ENCODE measurements at regions not wholly inside any gene's neighbourhood (a gene's known extent, or its start where the extent isn't known, plus 50 kb on each side); places are given as distances from the start of the nearest gene placed in this dataset.

DNA sequence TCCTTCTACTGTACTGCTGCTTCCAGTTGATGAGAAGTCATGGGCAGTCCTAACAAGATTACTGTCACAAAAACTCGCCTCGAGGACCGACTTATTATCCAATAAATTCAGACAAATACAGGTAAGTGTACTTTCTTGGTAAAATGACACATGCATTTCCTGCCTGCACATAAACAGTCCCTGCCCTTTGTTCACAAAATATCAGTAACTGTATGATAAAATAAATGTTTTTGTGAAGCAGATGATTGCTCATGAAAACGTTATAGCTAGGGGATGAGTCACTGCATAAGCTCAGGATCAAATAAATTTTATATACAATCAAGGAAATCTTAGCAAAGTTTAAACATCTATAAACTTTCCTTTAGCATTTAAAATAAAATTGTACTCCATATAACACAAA, 164.5 kb upstream of the RIPOR2 start:
- CTCF ChIA-PET = interaction anchor here in 1 of 2 donors (0.7 kb wide), 2 partner anchors 8 to 501 kb away, joined by 3 to 8 read pairs; no protein-coding TSS in a partner anchor

DNA sequence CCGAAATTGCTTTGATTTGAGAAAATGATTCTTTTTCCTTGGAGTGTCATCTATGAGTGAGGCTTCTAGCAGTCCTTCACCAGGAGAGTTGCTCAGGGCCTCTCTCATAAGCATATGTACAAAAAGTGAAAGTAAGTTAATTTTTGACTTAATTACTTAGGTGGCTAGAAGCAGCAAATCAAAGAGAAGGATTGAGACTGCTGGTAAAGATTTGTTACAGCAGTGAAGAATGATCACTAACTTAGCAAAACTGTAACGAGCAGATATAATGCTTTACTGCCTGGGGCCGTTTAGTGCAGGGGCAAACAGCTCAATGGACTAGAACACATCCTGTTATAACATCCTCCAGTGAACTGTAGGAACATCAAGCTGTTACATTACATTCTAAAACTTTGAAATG, 167.8 kb upstream of the RIPOR2 start:
- Mint-ChIP-seq H3K36me3 (peaks cover 63% of the 10 kb centered on the region), H3K27ac (no peak overlapping the region)

More for the DNA sequence above, 164.5 kb upstream of the RIPOR2 start:
- DNase-seq (no peak), ATAC-seq (replicated peaks in 1 of 4) (no peak)
- no peaks in the 10 kb centered on the region for H3K9me3 Mint-ChIP-seq
- H3K27ac Mint-ChIP-seq = no peak overlapping the region
- WGBS (ENCODE audit: insufficient coverage) = 90% methylated on average over 2 of the region's 4 CpGs
- Histone ChIP-seq H3K4me3 (ENCODE audit: control insufficient read depth in 1 of 2, extremely low read depth in 1 of 2, low read length in 1 of 2) (no peak overlapping the region), H3K4me1 (ENCODE audit: control insufficient read depth in 1 of 2, extremely low read depth in 1 of 2, insufficient read depth in 2 of 2, low read length in 2 of 2) (no peaks in the 10 kb centered on the region), H3K36me3 (ENCODE audit: control insufficient read depth in 2 of 2, extremely low read depth in 1 of 2, insufficient read depth in 1 of 2, low read length in 1 of 2) (peaks cover 3 to 34% of the 10 kb centered on the region in 2 donors), H3K9me3 (no peaks in the 10 kb centered on the region), H3K27me3 (replicated peaks in 1 of 2; ENCODE audit: control insufficient read depth in 2 of 2, extremely low read depth in 1 of 2, insufficient read depth in 2 of 2, low read length in 1 of 2) (no peaks in the 10 kb centered on the region), H3K27ac (ENCODE audit: low read length) (no peak overlapping the region)
- H3K4me1 Mint-ChIP-seq = peaks cover 0 to 9% (median 7%) of the 10 kb centered on the region in 3 donors
- H3K27me3 Mint-ChIP-seq = no peaks in the 10 kb centered on the region
- H3K36me3 Mint-ChIP-seq = peaks cover 44% of the 10 kb centered on the region
- no peak overlapping the region for H3K4me3 Mint-ChIP-seq
- POLR2A ChIA-PET = interaction anchor here in 1 of 2 donors (0.7 kb wide), 1 partner anchor 130 kb away, joined by 14 read pairs; no protein-coding TSS in a partner anchor

DNA sequence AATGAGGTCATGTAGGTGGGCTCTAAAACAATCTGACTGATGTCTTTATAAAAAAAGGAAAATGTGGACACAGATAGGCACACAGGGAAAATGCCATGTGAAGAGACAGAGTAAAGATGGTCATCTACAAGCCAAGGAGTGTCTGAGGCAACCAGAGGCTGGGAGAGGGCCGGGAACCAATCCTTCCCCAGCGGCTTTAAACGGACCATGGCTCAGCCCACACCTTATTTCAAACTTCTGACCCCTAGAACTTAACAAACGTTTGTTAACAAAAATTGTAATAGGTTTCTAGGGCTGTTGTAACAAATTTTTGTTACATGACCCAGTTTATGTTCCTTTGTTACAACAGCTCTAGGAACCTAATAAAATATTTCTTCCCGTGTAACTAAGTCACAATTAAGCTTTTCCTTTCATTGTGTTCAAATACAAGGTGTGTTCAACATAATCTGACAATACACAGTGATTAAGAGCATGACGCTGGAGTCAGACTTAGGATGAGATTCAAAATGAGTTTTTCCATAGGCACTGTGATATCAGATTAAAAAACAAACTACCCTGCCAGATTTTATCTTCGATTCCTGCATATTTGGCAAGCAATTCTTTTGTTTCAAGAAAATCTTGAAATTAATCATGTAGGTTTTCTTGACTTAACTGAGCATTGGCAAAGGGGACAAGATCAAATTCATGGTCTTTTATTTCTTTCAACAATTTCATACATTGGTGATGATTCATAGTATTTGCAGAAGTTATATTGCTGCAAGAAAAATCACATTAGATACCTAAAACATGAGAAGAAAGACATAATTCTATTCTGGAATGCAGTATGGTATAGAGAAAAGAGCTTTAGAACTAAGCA, 169.5 kb upstream of the RIPOR2 start:
- peaks cover 0 to 5% (median 3%) of the 10 kb centered on the region in 3 donors for H3K4me1 Mint-ChIP-seq
- H3K27ac Mint-ChIP-seq = no peak overlapping the region
- no peaks in the 10 kb centered on the region for H3K27me3 Mint-ChIP-seq
- no CpG with 5 or more reads among the region's 7 CpGs for WGBS (ENCODE audit: insufficient coverage)
- Histone ChIP-seq H3K4me1 (ENCODE audit: control insufficient read depth in 1 of 2, extremely low read depth in 1 of 2, insufficient read depth in 2 of 2, low read length in 2 of 2) (no peaks in the 10 kb centered on the region), H3K9me3 (no peaks in the 10 kb centered on the region), H3K4me3 (ENCODE audit: control insufficient read depth in 1 of 2, extremely low read depth in 1 of 2, low read length in 1 of 2) (no peak overlapping the region), H3K27me3 (replicated peaks in 1 of 2; ENCODE audit: control insufficient read depth in 2 of 2, extremely low read depth in 1 of 2, insufficient read depth in 2 of 2, low read length in 1 of 2) (no peaks in the 10 kb centered on the region), H3K27ac (ENCODE audit: low read length) (no peak overlapping the region), H3K36me3 (ENCODE audit: control insufficient read depth in 2 of 2, extremely low read depth in 1 of 2, insufficient read depth in 1 of 2, low read length in 1 of 2) (peaks cover 3 to 62% of the 10 kb centered on the region in 2 donors)
- no peak for DNase-seq
- ATAC-seq (replicated peaks in 1 of 4) = no peak
- POLR2A ChIA-PET = no interaction called here
- H3K9me3 Mint-ChIP-seq = no peaks in the 10 kb centered on the region
- CTCF ChIA-PET = no interaction called here
- no peak overlapping the region for H3K4me3 Mint-ChIP-seq
- peaks cover 64% of the 10 kb centered on the region for H3K36me3 Mint-ChIP-seq

More for the DNA sequence above, 167.8 kb upstream of the RIPOR2 start:
- H3K4me1 Mint-ChIP-seq = peaks cover 0 to 9% (median 7%) of the 10 kb centered on the region in 3 donors
- no peak overlapping the region for H3K4me3 ChIP-seq (ENCODE audit: control insufficient read depth in 1 of 2, extremely low read depth in 1 of 2, low read length in 1 of 2)
- no peaks in the 10 kb centered on the region for H3K27me3 Mint-ChIP-seq
- no peak for ATAC-seq (replicated peaks in 1 of 4)
- DNase-seq = no peak
- no peak overlapping the region for H3K27ac ChIP-seq (ENCODE audit: low read length)
- H3K36me3 ChIP-seq (ENCODE audit: control insufficient read depth in 2 of 2, extremely low read depth in 1 of 2, insufficient read depth in 1 of 2, low read length in 1 of 2) = peaks cover 3 to 50% of the 10 kb centered on the region in 2 donors
- no peaks in the 10 kb centered on the region for H3K9me3 ChIP-seq
- no peaks in the 10 kb centered on the region for H3K4me1 ChIP-seq (ENCODE audit: control insufficient read depth in 1 of 2, extremely low read depth in 1 of 2, insufficient read depth in 2 of 2, low read length in 2 of 2)
- WGBS (ENCODE audit: insufficient coverage) = 100% methylated on average over 2 of the region's 3 CpGs
- H3K4me3 Mint-ChIP-seq = no peak overlapping the region
- no peaks in the 10 kb centered on the region for H3K9me3 Mint-ChIP-seq
- ChIA-PET CTCF (no interaction called here), POLR2A (no interaction called here)
- no peaks in the 10 kb centered on the region for H3K27me3 ChIP-seq (replicated peaks in 1 of 2; ENCODE audit: control insufficient read depth in 2 of 2, extremely low read depth in 1 of 2, insufficient read depth in 2 of 2, low read length in 1 of 2)

DNA sequence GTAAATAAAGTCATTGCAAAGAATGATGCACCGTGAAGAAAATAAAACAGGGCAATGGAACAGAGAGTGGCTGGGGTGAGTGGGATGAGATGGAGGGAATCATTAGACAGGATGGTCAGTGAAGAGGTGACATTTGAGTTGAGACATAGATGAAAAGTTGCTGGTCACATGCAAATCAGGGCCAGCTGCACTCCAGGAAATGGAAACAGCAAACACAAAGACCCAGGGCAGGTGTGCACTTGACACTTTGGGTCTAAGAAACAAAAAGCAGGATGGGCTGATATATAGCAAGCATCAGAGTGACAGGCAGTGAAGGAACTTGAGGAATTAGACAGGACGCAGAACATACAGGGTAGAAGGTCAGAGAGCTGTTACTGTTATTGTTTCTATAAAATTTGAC, 171.5 kb upstream of the RIPOR2 start:
- Histone ChIP-seq H3K27ac (ENCODE audit: low read length) (no peak overlapping the region), H3K36me3 (ENCODE audit: control insufficient read depth in 2 of 2, extremely low read depth in 1 of 2, insufficient read depth in 1 of 2, low read length in 1 of 2) (peaks cover 3 to 72% of the 10 kb centered on the region in 2 donors), H3K9me3 (no peaks in the 10 kb centered on the region), H3K27me3 (replicated peaks in 1 of 2; ENCODE audit: control insufficient read depth in 2 of 2, extremely low read depth in 1 of 2, insufficient read depth in 2 of 2, low read length in 1 of 2) (no peaks in the 10 kb centered on the region), H3K4me1 (ENCODE audit: control insufficient read depth in 1 of 2, extremely low read depth in 1 of 2, insufficient read depth in 2 of 2, low read length in 2 of 2) (no peaks in the 10 kb centered on the region), H3K4me3 (ENCODE audit: control insufficient read depth in 1 of 2, extremely low read depth in 1 of 2, low read length in 1 of 2) (no peak overlapping the region)
- 100% methylated on average over 1 of the region's 2 CpGs for WGBS (ENCODE audit: insufficient coverage)
- Mint-ChIP-seq H3K27me3 (no peaks in the 10 kb centered on the region), H3K9me3 (no peaks in the 10 kb centered on the region), H3K4me3 (no peak overlapping the region), H3K36me3 (peaks cover 76% of the 10 kb centered on the region), H3K27ac (peak overlapping the region in 1 of 2 donors; percentile 8), H3K4me1 (peaks cover 0 to 2% (median 0%) of the 10 kb centered on the region in 3 donors)
- DNase-seq (no peak), ATAC-seq (replicated peaks in 1 of 4) (no peak)
- ChIA-PET POLR2A (no interaction called here), CTCF (interaction anchor here in 1 of 2 donors (0.6 kb wide), 1 partner anchor 613 kb away, joined by 3 read pairs; no protein-coding TSS in a partner anchor)

DNA sequence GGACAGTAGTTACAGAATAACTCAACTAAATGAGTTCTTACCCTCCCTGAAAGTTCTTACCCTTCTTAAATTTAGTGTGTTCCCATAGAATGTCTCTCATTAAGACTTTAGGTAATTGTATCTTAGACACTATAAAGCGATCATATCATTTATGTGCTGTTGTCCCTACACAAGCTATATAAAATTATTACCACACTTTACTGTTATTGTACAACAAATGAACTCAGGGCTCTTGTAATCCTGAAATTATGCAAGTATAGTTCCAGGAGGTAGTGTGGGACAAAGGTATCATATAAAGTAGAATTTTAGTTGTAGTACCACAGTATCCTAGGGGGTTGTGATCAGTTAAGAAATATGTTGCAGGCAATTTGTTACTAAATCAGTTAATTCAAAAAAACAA, 167.4 kb upstream of the CARMIL1 start:
- POLR2A ChIA-PET = no interaction called here
- no peak overlapping the region for H3K27ac ChIP-seq (ENCODE audit: low read length)
- H3K27me3 ChIP-seq (replicated peaks in 1 of 2; ENCODE audit: control insufficient read depth in 2 of 2, extremely low read depth in 1 of 2, insufficient read depth in 2 of 2, low read length in 1 of 2) = no peaks in the 10 kb centered on the region
- H3K36me3 ChIP-seq (ENCODE audit: control insufficient read depth in 2 of 2, extremely low read depth in 1 of 2, insufficient read depth in 1 of 2, low read length in 1 of 2) = peaks cover 0 to 79% of the 10 kb centered on the region in 2 donors
- H3K4me1 ChIP-seq (ENCODE audit: control insufficient read depth in 1 of 2, extremely low read depth in 1 of 2, insufficient read depth in 2 of 2, low read length in 2 of 2) = no peaks in the 10 kb centered on the region
- H3K4me3 ChIP-seq (ENCODE audit: control insufficient read depth in 1 of 2, extremely low read depth in 1 of 2, low read length in 1 of 2) = no peak overlapping the region
- no peaks in the 10 kb centered on the region for H3K9me3 ChIP-seq
- peaks cover 2 to 6% (median 5%) of the 10 kb centered on the region in 3 donors for H3K4me1 Mint-ChIP-seq
- H3K27me3 Mint-ChIP-seq = no peaks in the 10 kb centered on the region
- no peak for ATAC-seq (replicated peaks in 1 of 4)
- no peak overlapping the region for H3K27ac Mint-ChIP-seq
- no peak for DNase-seq
- CTCF ChIA-PET = no interaction called here
- peaks cover 68% of the 10 kb centered on the region for H3K36me3 Mint-ChIP-seq
- no peak overlapping the region for H3K4me3 Mint-ChIP-seq
- no peaks in the 10 kb centered on the region for H3K9me3 Mint-ChIP-seq
- no CpG with 5 or more reads among the region's 1 CpG for WGBS (ENCODE audit: insufficient coverage)

DNA sequence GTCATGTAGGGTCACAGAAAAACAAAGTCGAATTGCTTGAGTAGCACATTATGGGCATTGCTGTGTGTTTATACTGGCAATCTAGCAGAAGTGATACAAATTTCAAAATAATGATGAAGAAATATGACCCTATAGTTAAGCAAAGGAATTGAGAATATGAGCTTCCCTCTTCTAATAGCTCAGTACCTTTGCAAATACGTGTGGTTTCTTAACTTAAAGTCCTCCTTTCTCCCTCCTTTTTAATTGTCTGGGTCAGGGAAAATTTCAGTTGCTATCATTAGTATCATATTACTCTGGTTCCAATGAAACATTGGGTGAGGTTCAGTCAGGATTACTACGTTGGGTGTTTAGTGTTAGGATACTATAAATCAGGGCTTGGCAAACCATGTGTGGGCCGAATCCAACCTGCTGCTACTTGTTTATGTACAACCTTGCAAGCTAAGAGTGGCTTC, 166.8 kb upstream of the CARMIL1 start:
- peaks cover 2 to 8% (median 7%) of the 10 kb centered on the region in 3 donors for H3K4me1 Mint-ChIP-seq
- WGBS (ENCODE audit: insufficient coverage) = 100% methylated on average over 1 of the region's 4 CpGs
- Histone ChIP-seq H3K27ac (ENCODE audit: low read length) (no peak overlapping the region), H3K36me3 (ENCODE audit: control insufficient read depth in 2 of 2, extremely low read depth in 1 of 2, insufficient read depth in 1 of 2, low read length in 1 of 2) (peaks cover 0 to 73% of the 10 kb centered on the region in 2 donors), H3K4me1 (ENCODE audit: control insufficient read depth in 1 of 2, extremely low read depth in 1 of 2, insufficient read depth in 2 of 2, low read length in 2 of 2) (no peaks in the 10 kb centered on the region), H3K4me3 (ENCODE audit: control insufficient read depth in 1 of 2, extremely low read depth in 1 of 2, low read length in 1 of 2) (no peak overlapping the region), H3K27me3 (replicated peaks in 1 of 2; ENCODE audit: control insufficient read depth in 2 of 2, extremely low read depth in 1 of 2, insufficient read depth in 2 of 2, low read length in 1 of 2) (no peaks in the 10 kb centered on the region), H3K9me3 (no peaks in the 10 kb centered on the region)
- H3K27ac Mint-ChIP-seq = no peak overlapping the region
- H3K9me3 Mint-ChIP-seq = no peaks in the 10 kb centered on the region
- DNase-seq (no peak), ATAC-seq (replicated peaks in 1 of 4) (no peak)
- no peaks in the 10 kb centered on the region for H3K27me3 Mint-ChIP-seq
- CTCF ChIA-PET = no interaction called here
- H3K4me3 Mint-ChIP-seq = no peak overlapping the region
- H3K36me3 Mint-ChIP-seq = peaks cover 66% of the 10 kb centered on the region
- POLR2A ChIA-PET = no interaction called here
